ENCODE measurements at regions not wholly inside any gene's neighbourhood (a gene's known extent, or its start where the extent isn't known, plus 50 kb on each side); places are given as distances from the start of the nearest gene placed in this dataset.

DNA sequence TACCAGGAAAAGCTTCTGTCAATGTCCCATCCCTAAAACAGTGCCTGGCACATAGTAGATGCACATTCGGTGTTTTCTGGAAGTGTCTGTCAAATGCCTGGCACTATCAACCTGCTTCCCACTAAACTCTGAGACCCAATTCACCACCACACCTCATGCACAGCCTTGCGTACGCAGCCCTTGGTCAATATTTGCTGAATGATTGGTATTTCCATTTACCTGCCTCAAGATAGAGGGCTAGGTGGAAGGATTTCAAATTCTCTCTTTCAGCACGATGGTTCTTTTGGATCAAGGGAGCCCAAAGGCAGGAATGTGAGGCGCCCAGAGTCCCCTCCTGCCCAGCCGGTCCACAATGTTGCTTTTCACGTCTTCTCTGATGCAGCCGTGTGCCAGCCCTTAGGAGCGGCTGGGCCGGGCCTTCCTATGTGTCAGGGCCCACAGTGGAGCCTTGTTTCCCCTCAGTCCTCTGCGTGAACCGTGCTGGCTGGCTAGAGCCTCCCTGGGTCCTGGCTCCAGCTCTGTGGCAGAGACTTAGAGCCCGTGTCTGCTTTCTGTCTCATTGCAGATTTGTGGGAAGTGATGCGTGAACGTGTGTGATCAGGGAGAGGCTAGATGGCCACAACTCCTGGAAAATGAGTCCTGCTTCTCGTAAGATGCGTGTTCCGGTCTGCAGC lies 99.9 kb upstream of the RFLNA start:
- H4K20me1 ChIP-seq (ENCODE audit: insufficient read depth, low read length): no peaks in the 10 kb centered on the region
- no peak overlapping the region for H3K4me2 ChIP-seq (ENCODE audit: insufficient read depth, low read length)
- H3K4me1 ChIP-seq (ENCODE audit: insufficient read depth, low read length): no peaks in the 10 kb centered on the region
- H3K79me2 ChIP-seq (ENCODE audit: insufficient read depth, low read length): no peaks in the 10 kb centered on the region
- H2AFZ ChIP-seq (ENCODE audit: low read length): no peak overlapping the region
- H3K36me3 ChIP-seq (ENCODE audit: insufficient read depth, low read length): no peaks in the 10 kb centered on the region
- H3K9me3 ChIP-seq (ENCODE audit: low read depth, low read length): peaks cover 7% of the 10 kb centered on the region
- H3K4me3 ChIP-seq (ENCODE audit: insufficient read depth, low read length): no peak overlapping the region
- DNase-seq (ENCODE audit: insufficient read length, low spot score, missing footprints): no peak
- H3K27ac ChIP-seq (ENCODE audit: low read depth, low read length): no peak overlapping the region
- TF ChIP-seq CTCF (IDR thresholded peaks at IDR 0.05; ENCODE audit: extremely low read depth, low read depth, low read length): no peak
- H3K27me3 ChIP-seq (ENCODE audit: insufficient read depth, low read length): peaks cover 4% of the 10 kb centered on the region

- H3K9me3 ChIP-seq (ENCODE audit: low read depth, low read length): peaks cover 7% of the 10 kb centered on the region
- no peak for DNase-seq (ENCODE audit: insufficient read length, low spot score, missing footprints)
- H3K4me2 ChIP-seq (ENCODE audit: insufficient read depth, low read length): no peak overlapping the region
- peaks cover 4% of the 10 kb centered on the region for H3K27me3 ChIP-seq (ENCODE audit: insufficient read depth, low read length)
- H3K27ac ChIP-seq (ENCODE audit: low read depth, low read length): no peak overlapping the region
- no peak overlapping the region for H2AFZ ChIP-seq (ENCODE audit: low read length)
- no peak for TF ChIP-seq CTCF (IDR thresholded peaks at IDR 0.05; ENCODE audit: extremely low read depth, low read depth, low read length)
- no peaks in the 10 kb centered on the region for H4K20me1 ChIP-seq (ENCODE audit: insufficient read depth, low read length)
- H3K4me1 ChIP-seq (ENCODE audit: insufficient read depth, low read length): no peaks in the 10 kb centered on the region
- no peaks in the 10 kb centered on the region for H3K36me3 ChIP-seq (ENCODE audit: insufficient read depth, low read length)
- H3K4me3 ChIP-seq (ENCODE audit: insufficient read depth, low read length): no peak overlapping the region
- no peaks in the 10 kb centered on the region for H3K79me2 ChIP-seq (ENCODE audit: insufficient read depth, low read length)
Observed at GRCh38 chr12:124195567-124195942, 99.3 kb upstream of the RFLNA start.

DNA sequence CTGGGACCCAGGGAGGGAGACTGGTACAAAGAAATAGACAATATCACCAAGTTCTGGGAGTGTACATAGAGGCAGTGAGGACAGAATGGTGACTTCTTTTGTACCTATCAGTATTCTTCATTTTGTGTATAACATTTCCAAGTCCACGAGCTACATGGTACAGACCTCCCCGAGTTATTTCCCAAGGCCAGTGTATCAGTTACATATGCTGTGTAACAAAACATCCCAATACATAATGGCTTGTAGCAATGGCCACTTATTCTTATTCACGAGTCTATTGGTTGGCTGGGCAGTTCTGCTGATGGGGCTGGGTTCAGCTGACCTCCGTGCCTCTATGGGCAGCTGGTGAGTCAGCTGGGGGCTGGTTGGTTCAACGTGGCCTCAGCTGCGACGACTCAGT lies 98.7 kb upstream of the RFLNA start:
- no peak overlapping the region for H3K27ac ChIP-seq (ENCODE audit: low read depth, low read length)
- no peaks in the 10 kb centered on the region for H3K36me3 ChIP-seq (ENCODE audit: insufficient read depth, low read length)
- H4K20me1 ChIP-seq (ENCODE audit: insufficient read depth, low read length): no peaks in the 10 kb centered on the region
- H3K79me2 ChIP-seq (ENCODE audit: insufficient read depth, low read length): no peaks in the 10 kb centered on the region
- peaks cover 7% of the 10 kb centered on the region for H3K9me3 ChIP-seq (ENCODE audit: low read depth, low read length)
- TF ChIP-seq CTCF (IDR thresholded peaks at IDR 0.05; ENCODE audit: extremely low read depth, low read depth, low read length): no peak
- no peak overlapping the region for H3K4me2 ChIP-seq (ENCODE audit: insufficient read depth, low read length)
- H3K4me3 ChIP-seq (ENCODE audit: insufficient read depth, low read length): no peak overlapping the region
- DNase-seq (ENCODE audit: insufficient read length, low spot score, missing footprints): no peak
- peaks cover 4% of the 10 kb centered on the region for H3K27me3 ChIP-seq (ENCODE audit: insufficient read depth, low read length)
- H2AFZ ChIP-seq (ENCODE audit: low read length): no peak overlapping the region
- no peaks in the 10 kb centered on the region for H3K4me1 ChIP-seq (ENCODE audit: insufficient read depth, low read length)

DNA sequence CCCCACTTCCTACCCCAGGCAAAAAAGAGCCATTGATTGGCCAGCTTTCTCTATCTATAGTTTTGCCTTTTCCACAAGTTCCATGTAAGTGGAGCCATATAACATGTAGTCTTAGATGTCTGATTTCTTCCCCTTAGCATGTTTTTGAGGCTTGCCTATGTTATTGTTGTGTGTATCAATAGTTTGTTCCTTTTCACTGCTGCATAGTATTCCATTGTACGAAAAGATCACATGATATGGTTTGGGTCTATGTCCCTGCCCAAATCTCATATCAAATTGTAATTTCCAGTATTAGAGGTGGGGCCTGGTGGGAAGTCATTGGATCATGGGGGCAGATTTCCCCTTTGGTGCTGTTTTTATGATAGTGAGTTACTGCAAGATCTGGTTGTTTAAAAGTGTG lies 93.6 kb upstream of the RFLNA start:
- H3K9me3 ChIP-seq (ENCODE audit: low read depth, low read length): peaks cover 5% of the 10 kb centered on the region
- H4K20me1 ChIP-seq (ENCODE audit: insufficient read depth, low read length): no peaks in the 10 kb centered on the region
- H3K4me1 ChIP-seq (ENCODE audit: insufficient read depth, low read length): no peaks in the 10 kb centered on the region
- peaks cover 9% of the 10 kb centered on the region for H3K27me3 ChIP-seq (ENCODE audit: insufficient read depth, low read length)
- TF ChIP-seq CTCF (IDR thresholded peaks at IDR 0.05; ENCODE audit: extremely low read depth, low read depth, low read length): no peak
- H2AFZ ChIP-seq (ENCODE audit: low read length): no peak overlapping the region
- DNase-seq (ENCODE audit: insufficient read length, low spot score, missing footprints): no peak
- no peak overlapping the region for H3K4me2 ChIP-seq (ENCODE audit: insufficient read depth, low read length)
- no peaks in the 10 kb centered on the region for H3K79me2 ChIP-seq (ENCODE audit: insufficient read depth, low read length)
- no peak overlapping the region for H3K27ac ChIP-seq (ENCODE audit: low read depth, low read length)
- no peak overlapping the region for H3K4me3 ChIP-seq (ENCODE audit: insufficient read depth, low read length)
- H3K36me3 ChIP-seq (ENCODE audit: insufficient read depth, low read length): no peaks in the 10 kb centered on the region
